Occipital lobe (tissue), 1 donor: ENCODE measurements at regions not wholly inside any gene's neighbourhood (a gene's known extent, or its start where the extent isn't known, plus 50 kb on each side); places are given as distances from the start of the nearest gene placed in this dataset.
"Not testable (repeated sequence)": the region's sequence is repeated elsewhere in the genome, so short reads cannot be mapped to it uniquely, and the experiment has no call there.

Experiments
- DNase-seq: peaks from one replicate; lab custom pipeline; 2025; lab: John Stamatoyannopoulos, UW

DNA sequence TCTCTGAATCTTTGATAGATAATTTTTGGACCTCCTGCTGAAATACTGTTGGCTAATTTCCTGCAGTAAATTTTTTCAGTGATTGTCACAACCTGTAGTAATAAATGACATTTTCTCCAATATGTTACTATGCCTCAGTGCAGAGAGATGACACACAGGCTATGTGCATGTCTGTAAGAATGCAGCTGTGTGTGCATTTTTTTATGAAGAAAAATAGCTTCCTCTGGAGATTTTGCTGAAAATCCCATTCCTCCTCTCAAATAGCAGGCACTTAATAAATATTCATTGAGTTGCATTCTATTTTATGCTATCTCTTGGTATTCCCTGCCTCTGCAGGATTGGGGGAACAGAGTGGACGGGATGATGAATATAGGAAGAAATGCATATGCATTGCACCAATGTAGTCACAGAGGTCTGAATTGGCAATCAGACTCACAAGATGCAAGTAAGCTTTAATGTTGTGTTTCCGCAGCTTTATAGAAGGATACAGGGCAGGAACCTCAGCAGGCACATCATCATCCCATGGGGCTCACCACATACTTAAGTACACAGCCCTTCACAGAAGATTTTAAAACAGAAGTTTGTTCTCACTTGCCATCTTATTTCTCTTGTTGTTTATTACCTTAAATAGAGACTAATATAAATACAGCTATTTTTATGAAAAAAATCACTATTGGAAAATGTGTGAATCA, 474.7 kb downstream of the EPM2A start:
- no peak for DNase-seq

DNA sequence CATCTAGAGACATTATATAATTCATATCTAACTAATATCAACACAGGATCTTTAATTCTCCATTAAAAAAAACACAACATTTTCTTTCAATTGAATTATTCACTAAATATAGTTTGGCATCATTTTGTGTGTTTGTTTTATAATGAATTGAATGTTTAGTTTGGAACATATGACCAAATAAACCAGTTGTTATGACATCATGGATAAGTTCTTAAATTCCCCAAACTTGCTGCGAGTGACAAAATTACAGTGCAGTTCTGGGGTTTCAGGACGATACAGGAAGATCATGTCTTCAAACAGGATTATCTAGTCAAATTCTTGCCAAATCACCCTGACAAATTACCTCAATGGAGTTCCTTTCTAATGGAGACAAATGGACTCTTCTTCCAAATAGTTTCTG, 473.6 kb downstream of the EPM2A start:
- no peak for DNase-seq

DNA sequence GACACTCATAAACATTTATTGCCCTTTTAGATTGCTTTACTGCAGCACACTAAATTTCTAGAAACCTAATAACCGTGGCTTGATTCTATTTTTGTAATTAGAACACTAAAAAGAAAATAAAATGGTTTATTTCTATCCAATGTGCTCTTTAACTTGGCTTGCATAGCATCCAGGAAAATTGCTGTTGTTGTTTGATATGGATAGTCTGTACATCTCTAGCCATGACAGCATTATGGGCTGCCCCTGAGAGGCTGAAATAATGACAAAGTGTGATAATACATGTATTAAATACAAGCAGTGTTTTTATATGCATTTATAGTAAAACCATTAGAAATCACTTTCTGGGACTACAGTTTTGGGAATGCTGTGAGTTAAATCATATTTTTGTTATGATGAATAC, 472.5 kb downstream of the EPM2A start:
- no peak for DNase-seq

DNA sequence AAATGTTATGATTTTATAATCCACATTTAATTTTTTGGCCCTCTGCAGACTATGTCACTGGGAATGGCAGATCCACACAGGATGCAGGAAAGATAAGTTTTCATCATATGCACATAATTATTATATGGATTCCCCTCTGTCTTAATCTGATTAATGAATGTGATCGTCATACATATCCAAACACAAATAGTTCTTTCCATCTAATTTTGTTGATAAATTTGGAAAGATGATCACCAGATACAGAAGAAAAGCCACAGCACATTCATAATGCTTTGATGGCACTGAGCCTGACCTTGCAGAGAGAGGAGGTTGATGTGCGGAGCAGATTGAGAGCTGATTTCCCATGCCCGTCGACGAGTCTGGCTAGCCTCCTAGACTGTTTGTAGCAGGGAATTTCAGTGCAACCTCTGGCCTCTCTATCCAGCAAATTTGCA, 471.5 kb downstream of the EPM2A start:
- DNase-seq: no peak

DNA sequence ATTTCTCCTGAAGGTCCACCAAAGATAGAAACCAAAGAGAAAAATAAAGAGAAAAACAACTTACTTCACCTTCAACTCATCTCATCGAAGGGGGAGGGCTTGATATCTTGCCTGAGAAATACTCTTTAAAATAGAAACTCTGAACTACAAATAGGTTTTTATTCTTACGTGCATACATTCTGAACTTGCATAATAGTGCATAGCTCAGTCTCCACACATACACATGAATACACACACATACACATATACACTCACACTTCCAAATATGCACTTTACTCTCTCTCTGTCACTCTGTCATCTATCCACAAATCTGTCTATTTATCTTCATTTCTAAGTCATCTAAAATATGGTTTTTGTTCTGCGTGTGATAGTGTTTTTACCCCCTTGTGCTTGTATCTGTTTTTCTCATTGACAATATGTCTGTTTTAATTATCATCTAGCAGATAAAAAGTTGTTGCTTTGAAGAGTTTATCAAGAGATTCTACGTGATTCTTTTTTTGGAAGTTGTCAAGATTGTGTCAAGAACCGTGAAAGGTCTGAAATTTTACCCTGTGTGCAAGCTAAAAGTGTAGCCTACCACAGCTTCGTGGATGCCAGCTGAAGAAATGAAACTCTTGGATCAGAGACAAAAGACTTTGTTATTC, 468.8 kb downstream of the EPM2A start:
- no peak for DNase-seq

DNA sequence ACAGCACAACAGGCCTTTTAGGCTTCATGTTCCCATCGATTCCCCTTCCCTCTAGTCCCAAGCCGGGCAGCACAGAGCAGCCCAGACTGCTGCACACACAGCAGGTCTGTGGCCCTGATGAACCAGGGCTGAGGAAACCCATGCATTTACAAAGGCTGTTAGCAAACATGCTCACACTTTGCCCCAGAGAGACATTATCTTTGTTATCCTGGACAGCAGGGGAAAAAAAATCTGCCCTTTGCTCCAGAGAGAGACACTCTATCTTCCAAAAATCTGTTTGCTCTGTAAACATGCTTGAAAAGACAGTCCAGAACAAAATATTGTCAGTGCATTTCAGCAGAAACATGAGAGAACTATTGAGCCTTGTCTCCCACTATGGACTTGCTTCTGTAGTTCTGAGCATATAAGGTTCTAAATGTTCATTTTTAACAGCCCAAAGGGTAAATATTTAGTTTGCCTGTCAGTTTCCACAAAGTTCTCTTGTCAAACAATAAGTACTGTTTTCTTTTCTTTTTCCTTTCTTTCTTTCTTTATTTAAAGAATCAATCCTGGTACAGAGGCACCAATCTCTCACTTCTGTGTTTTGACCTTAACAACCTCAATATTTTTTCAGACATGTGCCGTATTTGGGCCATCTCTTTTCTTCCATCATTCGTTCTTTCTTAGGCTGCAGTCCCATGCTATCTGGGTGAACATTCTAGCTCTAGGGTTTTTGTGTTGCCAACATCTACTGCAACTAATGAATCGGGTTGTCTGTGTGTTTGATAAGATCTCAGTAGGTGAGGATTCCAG, 468.0 kb downstream of the EPM2A start:
- no peak for DNase-seq

DNA sequence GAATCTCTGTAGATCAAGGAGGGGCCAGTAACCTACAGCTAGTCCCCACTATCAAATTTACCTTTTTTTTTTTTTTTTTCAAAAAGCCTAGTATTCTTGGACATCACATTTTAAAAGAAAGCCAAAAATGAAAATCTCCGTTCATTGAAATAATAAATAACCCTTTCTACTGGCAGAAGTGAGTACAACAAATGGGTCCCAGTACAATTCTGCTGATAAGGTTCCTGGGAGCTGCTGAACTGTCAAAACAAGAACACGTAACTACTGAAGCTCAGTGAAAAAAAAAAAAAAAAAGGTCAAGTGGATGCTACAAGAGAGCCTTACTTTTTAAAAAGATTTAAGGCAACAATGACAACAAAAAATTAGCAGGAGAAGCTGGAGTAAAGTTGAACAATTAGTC, 464.9 kb downstream of the EPM2A start:
- DNase-seq: no peak

DNA sequence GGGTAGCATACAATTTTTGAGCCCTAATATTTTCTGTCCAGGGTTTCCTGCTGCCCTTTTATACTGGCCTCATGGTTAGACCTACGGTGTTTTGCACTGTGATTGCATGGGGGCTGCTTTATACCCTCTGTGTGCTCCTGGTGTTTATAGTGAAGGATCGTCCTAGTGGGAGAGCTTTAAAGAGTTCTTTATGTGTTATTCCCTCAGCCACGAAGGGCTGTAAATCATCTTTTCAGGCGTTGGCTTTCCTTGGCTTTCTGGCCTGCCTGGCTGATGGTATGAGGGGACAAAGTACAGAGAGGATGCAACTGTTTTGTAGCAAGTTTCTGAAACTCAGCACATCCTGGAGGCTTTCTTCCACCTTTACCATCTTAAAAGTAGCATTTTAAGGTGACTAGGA, 464.3 kb downstream of the EPM2A start:
- no peak for DNase-seq

DNA sequence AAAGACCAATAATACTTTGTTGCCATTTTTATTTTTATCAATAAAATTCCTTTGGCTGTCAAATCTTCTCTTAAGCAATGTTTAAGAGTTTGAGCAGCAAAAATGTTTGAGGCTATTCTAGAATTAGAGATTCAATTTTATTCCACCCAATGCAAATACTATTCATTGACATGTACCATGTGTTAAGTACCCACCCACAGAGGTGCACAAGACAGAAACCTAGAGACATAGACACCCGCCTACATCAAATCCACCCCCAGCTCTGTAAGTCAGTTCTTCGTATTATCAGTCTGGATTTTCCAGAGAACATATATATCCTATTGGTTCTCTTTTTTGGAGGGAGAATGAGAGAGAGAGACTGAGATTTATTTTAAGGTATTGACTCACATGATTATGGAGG, 463.7 kb downstream of the EPM2A start:
- no peak for DNase-seq

DNA sequence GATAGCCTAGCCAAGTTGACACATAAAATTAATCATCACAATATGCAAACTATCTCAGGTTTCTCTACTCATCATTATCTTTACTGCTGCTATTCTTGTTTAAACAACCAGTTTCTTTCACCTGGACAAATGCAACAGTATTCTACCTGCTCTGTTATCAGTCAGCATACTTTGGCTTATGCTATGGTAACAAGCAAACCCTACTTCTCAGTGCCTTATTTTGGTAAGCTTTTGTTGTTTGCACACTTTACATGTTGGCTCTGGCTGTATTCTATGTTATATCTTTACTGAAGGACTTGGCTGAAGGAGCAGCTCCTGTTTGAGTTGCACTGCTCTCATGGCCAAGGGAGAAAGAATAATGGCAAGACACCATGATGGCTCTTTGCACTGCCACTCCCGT, 463.1 kb downstream of the EPM2A start:
- DNase-seq: no peak

DNA sequence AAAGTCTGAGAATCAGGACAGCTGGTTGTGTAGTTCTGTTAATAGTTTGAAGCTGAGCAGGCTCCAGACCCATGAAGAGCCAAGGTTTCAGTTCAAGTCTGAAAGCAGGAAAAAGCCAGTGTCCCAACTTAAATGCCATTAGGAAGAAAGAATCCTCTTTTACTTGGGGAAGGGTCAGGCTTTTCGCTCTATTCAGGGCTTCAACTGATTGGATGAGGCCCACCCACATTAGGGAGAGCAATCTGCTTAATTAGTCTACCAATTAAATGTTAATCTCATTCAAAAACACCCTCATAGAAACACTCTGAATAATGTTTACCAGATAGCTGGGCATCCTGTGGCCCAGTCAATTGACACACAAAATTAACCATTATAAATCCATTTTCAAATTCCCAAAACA, 462.2 kb downstream of the EPM2A start:
- no peak for DNase-seq

DNA sequence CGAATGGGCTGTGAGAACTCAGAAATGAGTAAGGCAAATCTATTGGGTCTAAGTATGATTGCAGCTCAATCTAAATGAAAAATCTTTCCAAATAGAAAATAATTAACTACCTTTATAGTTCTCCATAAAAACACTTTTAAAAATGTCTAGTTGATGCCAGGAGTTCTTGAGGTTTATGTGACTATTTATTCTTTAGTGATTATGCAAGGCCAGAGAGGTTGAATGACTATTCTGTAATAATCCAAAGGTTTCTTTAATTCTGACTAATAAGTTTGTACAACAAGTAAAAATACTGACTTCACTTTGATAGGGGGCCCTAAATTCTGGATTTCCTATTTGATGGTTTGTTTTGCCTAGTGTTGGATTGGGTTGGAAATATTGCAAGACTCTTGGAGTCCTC, 461.2 kb downstream of the EPM2A start:
- DNase-seq: no peak

DNA sequence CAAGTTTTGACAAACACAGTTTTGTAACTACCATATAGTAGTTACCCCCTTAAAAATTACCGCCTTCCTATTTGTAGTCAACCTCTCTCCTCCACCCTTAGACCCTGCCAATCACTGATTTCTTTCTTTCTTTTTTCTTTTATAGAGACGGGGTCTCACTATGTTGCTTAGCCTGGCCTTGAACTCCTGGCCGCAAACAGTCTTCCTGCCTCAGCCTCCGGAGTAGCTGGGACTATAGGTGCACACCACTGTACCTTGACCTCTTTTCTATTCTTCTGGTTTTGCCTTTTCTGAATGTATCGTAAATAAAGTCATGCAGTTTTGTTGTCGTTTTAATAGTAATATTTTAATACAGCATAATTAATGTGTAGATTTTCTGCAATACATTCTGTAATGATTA, 460.3 kb downstream of the EPM2A start:
- DNase-seq: no peak

DNA sequence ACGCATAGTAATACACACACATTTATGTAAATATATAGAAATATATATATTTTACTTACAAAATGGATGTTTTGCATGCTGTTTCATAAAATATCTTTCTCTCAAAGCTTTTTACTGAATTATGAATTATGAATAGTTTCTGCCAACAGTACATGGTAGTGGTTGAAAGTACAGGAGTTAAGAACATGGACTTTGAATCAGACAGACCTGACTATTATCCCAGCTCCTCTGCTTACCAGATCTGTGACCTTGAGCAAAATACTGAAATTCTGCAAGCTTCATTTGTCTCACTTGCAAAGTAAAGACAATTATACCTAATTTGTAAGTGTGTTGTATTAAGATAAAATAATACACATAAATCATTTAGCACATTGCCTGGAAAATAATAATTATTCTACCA, 459.5 kb downstream of the EPM2A start:
- DNase-seq: no peak

DNA sequence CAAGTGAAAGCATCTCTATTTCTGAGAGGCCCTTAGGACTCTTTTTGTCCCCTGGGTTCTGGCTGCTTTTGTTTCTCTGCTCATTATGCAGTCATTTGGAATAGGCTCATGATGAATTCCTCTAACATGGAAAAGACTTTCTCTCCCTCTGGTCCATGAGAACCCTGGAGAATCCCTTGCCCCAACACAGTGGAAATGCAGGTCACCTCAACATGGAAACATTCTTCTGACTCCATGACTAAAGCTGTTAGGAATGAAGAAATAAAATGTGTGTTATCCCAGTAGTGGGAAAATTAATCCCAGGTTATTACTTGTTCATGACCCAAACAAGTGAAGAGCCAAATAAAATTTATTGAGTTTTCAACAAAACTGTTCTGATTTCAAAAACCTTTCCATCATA, 458.6 kb downstream of the EPM2A start:
- no peak for DNase-seq

DNA sequence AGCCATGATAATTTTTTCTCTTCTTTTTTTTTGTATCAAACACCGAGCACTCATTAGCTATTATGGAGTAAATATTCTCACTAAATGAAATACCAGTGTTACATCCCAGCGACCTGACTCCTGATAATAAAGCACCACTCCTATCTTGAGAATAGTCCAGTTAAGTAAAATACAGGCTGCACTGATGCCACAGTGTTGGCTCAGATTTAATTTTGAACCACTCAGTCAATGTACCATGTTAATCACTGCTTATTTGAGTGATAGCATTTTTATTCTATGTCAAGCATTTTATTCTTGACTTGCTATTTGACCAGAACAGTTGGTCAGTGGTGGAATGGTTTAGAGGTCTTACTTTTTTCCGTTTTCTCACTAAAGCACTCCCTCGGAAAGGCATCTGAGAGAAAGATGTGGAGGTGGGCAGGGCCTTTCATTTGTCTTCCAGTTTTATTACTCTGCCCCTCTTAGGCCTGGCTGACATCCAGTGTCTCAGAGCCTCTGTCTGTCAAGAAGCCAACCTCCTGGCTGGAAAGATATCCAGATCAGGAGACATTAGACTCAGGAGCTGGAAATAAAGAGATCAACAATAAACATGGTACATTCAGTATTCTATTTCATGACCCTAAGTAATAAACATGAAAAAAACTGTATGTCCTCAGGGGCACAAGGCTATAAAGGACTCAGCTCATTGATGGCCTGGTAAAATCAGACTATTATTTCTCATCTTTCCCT, 457.8 kb downstream of the EPM2A start:
- DNase-seq: no peak

DNA sequence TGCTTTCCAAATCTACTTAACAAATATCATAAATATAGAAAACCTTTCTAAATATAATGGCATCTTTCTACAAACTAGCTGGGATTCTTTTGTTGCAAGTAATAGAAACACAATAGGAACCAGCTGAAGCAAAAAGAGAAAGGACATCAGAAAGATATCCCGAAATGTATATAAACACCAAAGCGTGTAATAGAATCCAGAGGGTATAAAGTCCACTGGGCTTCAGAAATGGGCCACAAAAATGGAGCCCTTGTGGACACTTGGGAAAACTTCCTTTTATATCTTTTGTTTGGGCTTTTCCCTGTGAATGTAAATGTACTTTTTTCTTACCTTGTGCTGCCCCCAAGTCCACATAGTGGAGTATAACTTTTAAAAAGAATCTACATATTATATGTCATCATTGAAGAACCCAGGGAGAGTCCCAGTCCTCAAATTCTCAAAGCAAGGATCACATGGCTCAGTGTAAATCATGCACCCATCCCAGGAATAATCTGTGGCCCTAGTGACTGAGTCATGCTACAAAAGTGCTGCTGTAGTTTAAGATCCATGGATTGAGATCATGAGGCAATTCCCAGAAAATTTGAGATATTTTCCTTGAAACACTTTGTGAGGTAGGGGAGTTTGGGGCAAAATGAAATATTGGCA, 457.0 kb downstream of the EPM2A start:
- DNase-seq: no peak

DNA sequence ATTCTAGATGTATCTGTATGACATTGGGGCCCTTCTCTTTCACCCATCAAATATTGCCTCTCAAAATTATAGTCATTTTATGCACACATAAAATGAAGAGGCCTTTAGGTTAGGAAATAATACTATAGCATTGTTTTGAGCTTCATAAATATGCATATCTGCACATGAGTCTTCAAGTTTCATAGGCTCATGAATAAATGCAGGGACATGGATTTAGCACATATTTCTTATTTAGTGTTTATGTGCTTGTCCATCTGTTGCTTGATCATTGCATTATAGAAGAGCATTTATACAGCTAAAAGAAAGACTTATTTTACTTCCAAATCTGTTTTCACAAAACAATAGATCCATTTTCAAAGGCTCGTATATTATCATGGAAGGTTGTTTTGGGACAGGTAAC, 455.8 kb downstream of the EPM2A start:
- no peak for DNase-seq

DNA sequence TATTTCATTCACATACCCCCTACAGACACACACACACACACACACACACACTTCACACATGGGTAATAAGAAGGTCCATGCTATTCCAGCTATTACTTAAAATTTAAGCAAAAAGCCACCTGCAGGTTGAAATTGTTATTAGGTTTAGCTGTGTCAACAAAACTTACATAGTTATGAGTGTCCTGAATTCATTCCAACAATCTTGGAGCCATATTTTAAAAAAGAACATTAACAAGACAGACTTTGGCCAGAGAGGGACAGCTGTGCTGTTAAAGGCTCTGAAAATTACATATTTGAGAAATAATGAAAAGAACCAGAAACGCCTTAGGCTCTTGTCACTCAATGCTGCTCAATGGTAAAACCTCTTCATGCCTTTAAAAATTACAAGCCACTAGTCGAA, 455.3 kb downstream of the EPM2A start:
- no peak for DNase-seq

DNA sequence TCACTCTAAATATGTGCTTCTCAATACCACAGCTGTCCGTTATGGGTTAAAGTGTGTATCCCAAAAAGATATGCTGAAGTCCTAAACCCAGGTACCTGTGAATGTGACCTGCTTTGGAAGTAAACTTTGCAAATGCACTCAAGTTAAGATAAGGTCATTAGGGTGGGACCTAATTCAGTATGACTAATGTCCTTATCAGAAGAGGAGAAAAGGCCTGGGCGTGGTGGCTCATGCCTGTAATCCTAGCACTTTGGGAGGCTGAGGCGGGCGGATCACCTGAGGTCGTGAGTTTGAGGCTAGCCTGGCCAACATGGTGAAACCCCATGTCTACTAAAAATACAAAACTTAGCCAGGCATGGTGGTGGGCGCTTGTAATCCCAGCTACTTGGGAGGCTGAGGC, 452.1 kb downstream of the EPM2A start:
- not testable (repeated sequence) for DNase-seq

DNA sequence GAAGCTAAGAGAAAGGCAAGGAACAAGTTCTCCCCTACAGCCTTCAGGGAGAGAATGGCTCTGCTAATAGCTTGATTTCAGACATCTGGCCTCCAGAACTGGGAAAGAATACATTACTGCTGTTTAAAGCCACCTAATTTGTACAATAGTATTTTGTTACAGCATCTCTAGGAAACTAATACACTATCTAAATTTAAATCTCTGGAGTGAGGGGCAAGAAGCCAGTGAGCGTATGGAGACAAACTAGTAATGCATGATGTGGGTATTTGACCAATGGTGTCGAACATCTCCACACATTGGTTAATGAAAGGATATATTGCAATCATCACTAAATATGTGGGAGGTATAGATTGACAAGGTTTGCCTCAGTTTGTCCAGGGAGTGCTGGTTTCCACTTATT, 451.5 kb downstream of the EPM2A start:
- DNase-seq: no peak

DNA sequence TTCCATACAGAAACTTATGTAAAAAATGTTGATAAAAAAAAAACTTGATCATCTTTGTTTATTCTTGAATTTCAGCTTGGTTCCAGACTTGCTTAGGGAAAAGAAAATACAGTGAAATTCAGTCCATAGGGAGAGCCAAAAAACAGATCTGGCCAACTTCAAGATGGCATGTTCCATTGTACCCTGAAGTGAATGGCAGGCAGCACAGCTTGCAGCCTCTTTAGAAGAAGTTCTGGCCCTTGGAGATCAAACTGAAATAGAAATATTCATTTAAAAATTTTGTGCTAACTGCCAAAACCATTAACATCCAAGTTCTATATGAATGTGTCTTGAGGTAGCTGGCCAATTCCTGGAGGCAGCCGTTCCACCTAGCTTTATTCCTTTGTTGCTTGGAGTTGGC, 448.4 kb downstream of the EPM2A start:
- no peak for DNase-seq
